A172 (cell line): ENCODE measurements at regions not wholly inside any gene's neighbourhood (a gene's known extent, or its start where the extent isn't known, plus 50 kb on each side); places are given as distances from the start of the nearest gene placed in this dataset.

Experiments
- DNase-seq: peaks from one replicate; pipeline ENCODE4 v3.0.0-alpha.2; 2015; ENCODE audit warnings: low spot score

DNA sequence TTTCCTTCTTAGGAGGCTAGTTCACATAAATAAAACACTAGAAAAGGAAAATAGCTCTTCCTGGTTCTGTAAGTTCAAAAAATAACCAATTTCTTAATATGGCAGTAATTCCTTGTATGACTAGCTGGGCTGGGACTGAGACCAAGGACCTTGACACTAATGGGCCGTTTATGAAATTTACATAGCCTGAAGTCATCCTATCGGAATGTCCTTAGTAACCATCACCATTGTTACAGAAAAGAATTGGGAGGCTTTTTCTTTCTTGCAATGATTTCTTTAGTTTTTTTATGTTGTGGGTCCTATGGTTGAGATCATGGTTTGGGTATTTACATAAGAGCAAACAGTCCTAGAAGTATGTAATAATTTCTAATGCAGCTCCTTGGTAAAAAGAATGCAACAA, 87.1 kb upstream of the HDAC9 start:
- peak; percentile 79 for DNase-seq

DNA sequence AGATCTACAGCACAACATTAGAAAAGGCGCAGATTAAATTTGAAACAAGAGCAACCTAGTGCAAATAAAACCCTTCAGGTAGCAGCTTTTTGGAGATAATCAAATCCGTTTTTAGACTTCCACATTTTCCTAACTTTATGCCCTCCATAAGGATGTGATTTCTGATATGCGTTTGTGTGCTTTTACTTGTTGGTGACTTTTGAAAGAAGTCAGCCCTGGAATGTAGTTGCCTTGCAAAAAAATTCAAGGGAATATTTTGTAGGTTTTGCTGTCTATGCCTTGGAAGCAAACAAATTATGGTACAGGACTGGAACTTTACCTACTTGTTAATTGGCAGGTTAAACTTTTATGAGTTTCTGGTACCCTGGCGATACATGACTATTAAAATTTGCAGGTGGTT, 86.7 kb upstream of the HDAC9 start:
- DNase-seq = no peak

DNA sequence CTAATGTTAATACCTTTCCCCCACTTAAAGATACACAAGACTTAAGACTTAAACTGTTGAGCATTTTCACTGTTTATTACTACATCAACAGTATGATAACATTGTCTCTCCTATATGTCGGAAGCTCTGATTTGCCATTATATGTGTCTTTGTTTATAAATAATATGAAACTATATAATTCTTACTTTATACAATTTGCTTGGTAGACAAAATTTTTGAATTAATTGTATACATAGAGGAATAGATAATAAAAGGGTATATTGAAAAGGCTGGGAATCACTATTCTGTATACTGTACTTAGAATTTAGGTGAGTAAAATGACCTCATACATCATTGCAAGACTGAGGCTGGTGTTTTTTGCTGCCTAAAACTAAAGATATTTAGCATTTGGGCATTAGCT, 82.1 kb upstream of the HDAC9 start:
- DNase-seq = no peak

DNA sequence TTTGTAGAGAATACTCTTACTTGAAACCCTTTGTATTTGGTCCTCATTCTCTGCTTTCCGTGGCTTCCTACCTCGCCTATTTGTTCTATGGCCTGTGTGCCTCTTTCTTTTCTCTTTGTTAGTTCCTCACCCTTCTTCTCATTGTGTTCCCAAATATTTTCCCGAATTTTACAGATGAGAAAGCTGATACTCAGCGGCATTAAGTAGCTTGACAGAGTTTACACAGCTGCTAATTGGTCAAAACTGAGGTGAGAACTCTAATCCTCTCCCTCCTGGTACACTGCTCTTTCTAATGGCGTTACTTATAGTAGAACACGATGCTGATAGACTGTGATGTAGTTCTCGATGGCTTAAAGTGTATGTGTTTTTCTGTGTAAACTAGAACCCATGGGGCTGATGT, 80.7 kb upstream of the HDAC9 start:
- no peak for DNase-seq

DNA sequence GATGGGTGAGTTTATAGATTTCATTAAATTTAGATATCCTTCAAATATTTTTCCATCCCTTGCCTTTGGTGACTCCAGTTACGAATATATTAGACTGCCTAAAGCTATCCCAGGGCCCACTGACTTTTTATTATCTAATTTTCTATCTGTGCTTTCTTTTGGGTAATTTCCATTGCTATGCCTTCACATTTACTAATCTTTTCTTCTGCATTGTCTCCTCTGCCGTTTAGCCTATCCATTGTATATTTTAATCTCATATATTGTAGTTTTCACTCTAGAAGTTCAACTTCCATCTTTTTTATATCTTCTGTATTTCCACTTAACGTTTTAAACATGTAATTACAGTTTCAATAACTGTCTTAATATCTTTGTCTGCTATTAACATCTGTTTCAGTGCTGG, 78.6 kb upstream of the HDAC9 start:
- DNase-seq = no peak

DNA sequence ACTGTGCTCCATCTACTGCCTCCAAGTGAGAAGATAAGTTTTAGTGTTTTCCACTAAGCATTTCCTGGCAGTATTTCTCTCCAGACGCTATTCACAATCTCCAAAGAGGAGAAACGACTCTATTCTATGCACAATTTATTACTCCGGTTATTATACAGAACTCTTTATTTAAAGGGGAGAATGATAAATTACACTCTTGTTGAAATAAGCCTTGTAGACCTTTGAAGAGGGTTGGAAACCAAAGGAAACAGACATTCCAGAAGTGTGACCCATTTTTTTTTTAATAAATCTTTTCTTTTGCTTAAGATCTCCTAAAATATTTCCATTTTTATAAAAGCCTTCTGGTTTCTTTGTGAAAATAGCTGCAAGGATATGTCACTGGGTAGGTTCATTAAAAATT, 76.1 kb upstream of the HDAC9 start:
- no peak for DNase-seq

DNA sequence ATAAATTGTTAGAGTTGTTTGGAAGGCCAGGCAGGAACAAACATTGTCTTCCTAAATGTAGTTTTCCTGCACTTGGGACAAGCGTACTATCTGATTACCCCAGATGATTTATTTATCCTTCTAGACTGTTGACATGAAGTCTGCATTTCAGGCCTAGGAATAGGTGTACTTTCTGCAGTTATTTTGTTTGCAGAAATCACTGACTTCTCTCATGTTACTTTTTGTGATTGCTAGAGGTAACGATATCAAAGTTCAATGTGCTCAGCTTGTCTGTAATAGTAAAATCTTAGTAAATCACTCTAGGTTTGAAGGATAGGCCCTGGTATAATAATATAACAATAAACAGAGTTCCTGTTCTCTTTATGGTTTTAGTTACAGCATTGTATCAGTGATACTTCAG, 75.4 kb upstream of the HDAC9 start:
- DNase-seq = no peak

DNA sequence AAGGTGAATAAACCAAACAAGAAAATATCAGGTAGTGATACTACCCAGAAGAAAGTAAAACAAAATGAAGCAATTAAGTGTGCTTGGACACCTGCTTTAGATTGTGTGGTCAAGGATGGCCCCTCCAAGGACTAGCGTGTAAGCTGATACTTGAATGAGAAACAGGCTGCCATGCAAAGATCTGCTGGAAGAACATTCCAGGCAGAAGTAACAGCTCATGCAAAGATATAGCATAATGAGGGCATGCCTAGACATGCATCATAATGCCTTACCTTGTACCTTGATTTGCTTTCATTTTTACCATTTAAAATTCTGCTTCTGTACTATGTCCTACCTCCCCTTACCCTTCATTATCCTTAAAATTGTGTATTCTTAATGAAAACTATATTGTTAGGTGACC, 74.8 kb upstream of the HDAC9 start:
- DNase-seq = no peak

DNA sequence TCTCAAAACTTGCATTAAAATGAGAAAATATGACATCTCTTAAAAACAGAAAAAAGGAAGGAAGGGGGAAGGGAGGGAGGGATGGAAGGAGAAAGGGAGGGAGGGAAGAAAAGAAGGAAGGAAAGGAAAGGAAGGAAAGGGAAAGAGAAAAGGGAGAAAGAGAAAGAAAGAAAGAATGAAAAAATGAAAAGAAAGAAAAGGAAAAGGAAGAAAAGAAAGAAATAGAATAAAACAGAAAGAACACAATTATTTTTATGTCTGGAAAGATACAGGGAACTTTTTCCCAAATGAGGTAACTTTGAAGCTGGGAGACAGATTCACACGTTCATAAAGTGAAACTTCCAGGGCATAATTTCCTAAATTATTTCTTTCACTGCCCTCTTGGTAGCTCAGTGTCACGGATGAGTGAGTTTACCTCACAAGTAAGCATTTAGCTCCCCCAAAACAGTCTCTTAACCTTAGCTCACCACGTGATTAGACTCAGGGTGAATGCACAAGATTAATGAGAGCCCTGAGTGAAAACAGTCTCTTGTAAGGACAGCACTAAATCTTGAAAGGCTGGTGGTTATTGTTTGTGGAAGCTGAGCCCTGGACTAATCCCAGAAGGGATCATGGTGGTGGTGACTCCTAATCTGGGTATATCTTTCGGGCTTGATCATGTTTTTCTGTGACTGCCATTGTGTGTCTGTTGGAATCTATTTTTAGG, 74.1 kb upstream of the HDAC9 start:
- peak; percentile 19 for DNase-seq

DNA sequence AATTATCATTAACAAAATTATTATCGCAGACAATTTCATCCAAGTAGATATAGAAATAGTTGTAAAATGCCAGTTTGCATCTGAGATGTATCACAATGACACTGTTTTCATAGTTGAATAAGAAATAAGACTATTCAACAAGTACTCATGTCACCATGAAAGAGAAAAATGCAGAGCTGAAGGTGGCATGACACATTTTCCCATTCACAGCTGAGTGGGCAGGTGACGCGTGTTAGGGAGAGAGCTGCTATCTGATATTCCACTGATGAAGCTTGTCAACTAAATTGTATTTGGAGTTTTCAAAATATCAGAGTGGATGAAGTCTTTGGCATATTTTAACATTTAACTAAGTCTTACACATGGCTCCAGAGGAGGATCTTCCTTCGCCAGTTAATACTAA, 70.3 kb upstream of the HDAC9 start:
- DNase-seq = no peak

DNA sequence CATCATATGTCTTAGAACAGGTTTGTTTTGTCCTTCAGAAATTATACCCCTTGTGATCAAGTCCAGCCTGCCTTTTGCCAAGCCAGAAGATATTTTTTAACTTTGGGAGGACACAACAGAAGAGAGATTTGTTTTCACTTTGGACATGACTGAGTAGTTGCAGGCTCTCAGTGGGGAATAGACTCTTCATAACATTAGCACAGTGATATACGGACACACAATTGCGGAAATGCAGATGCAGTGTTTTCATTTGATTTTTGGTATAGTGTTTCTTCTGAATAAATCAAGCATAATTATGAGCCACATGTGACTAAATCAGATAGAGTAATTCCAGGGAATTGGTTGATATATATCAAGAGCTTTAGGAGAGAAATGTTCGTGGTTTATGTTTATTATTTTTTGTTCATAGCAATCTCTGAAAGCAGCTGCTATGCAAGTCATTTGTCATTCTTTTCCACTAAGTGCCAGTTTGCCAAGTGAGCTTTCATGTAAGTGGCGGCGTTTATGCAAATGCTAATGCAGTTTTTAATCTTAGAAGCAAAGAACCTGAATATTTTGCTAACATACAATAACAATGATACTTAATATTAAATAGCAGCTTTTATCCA, 69.6 kb upstream of the HDAC9 start:
- DNase-seq = peak; percentile 23

DNA sequence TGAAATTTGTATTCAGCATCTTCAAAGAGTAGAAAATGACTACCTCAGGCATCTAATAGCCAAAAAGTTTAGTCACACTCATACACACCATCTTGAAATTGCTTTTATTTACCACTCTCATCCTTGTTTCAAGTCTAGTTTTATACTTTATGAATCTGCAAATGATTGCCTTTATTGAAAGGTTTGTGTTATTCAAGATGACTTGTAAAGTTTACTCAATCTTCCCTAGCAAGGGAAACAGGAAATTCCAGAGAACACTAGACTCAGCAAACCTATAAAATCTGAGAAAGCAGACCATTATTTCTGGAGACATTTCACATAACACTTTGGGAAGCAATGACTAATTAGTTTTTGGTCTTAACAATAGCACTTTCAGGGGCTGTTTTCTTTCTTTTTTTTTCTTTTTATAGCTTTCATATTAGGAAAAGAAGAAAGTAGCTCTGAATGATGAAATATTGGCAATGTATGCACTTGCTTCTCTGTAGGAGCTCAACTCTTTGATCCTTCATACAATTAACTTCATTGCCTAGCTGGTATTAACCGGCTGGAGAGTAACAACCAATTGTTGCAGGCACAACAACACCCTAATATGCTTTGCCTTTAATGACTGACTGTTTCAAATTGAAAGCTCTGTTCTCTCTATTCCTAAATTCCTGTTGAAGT, 68.9 kb upstream of the HDAC9 start:
- peak; percentile 68 for DNase-seq

DNA sequence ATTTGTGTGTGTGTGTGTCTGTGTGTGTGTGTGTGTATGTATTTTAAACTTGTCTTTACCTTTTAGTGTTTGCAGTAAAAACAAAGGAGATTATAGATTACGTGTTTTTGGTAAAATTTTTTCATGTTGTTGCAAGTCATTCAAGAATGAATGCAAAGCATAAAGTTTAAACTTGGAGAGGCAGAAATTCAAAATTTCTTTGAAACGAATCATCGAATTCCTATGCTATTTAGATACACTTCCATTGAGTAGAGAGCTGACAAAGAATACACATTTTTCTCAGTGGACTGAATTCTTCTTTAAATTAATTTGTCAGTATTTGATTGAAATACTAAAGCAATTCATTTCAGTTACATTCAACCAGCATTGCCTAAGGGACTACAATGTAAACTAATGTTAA, 66.0 kb upstream of the HDAC9 start:
- DNase-seq = peak; percentile 61

DNA sequence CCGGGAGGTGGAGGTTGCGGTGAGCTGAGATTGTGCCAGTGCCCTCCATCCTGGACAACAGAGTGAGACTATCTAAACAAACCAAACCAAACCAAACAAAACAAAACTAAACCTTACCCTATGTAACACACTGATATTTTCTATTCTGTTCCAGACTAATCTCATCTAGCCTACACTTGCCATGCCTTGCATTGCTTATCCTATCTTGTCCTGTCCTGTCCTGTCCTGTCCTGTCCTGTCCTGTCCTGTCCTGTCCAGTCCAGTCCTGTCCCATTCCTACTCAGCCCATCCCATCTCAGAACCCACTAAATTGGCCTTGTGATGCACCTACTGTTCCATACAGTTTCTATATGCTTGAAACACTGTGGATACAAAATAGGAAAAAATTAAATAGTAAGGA, 64.7 kb upstream of the HDAC9 start:
- no peak for DNase-seq

DNA sequence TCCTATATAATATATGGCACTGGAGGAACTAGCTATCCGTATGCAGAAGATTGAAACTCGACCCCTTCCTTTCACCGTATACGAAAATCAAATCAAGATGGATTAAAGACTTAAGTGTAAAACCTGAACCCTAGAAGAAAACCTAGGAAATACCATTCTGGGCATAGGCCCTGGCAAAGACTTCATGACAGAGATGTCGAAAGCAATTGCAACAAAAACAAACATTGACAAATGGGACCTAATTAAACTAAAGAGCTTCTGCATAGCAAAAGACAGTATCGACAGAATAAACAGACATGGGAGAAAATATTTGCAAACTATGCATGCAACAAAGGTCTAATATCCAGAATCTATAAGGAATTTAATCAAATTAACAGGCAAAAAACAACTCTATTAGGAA, 61.4 kb upstream of the HDAC9 start:
- no peak for DNase-seq

DNA sequence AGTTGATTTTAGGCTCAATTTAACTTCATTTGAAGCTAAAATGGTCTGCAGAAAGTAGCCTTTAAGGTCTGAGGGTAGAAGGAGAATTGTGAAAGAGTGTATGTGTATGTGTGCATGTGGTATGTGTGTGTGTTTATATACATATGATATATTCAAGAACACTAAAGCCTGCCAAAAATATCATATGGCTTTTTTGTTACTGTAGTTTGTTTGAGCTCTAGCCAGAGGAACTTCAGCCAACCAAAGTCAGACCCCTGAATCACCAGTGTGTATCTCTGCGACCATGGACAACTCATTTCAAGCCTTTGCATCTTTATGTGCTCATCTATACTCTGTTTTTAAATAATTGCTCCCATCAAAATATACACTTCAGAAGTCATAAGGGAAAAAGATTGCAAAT, 58.4 kb upstream of the HDAC9 start:
- no peak for DNase-seq

DNA sequence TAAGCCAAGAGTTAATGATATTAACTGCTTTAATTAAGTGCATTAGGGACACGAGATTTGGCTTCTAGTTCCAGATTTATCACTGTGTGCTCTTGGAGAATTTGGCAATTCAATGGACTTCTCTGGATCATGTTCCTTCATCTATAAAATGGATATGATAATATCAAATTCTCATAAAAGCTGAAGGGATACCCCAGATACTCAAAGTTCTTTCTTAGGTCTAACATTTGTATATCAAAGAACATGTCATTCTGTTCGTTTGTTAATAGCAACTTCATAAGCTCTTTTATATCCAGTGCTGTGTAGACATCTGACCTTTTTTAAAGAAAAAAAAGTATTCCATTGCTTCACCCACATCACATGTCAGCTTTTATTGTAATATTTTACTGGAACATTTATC, 54.6 kb upstream of the HDAC9 start:
- DNase-seq = no peak

DNA sequence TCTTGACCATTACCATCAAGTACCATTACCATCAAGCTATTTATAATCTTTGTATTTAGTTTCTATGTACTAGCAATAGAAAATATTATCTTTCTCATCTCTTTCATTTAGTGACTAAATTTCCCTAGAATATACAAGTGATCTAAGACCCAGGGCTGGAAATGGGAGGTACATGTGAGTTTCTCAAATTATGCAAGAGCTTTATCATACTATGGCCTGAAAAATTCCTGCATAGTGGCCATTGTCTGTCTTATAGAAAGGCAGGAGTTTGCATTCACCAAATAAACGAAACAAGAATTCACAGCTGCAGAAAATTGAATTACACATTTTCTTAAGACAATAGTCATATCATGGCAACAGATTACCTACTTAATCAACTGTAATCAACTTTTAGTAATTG, 50.7 kb upstream of the HDAC9 start:
- no peak for DNase-seq

DNA sequence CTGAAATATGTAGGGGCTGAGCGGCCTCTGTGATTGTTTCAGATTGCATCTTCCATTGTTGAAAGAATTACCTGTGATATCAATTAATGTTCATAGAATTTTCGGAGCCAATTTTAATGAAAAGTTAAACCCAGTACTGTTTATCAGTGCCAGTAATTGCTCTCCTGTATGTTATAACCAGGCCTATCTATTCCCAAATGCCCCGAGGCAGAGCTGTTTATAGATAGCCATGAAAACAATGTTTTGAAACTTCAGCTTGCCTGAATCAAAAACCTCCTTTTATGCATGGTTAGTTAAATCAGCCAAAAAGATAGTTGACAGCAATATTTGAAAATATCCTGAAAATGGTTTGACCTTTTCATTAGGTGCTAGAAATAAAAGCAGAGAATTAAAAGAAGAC, 50.1 kb upstream of the HDAC9 start:
- no peak for DNase-seq
